ENCODE measurements at regions not wholly inside any gene's neighbourhood (a gene's known extent, or its start where the extent isn't known, plus 50 kb on each side); places are given as distances from the start of the nearest gene placed in this dataset.

DNA sequence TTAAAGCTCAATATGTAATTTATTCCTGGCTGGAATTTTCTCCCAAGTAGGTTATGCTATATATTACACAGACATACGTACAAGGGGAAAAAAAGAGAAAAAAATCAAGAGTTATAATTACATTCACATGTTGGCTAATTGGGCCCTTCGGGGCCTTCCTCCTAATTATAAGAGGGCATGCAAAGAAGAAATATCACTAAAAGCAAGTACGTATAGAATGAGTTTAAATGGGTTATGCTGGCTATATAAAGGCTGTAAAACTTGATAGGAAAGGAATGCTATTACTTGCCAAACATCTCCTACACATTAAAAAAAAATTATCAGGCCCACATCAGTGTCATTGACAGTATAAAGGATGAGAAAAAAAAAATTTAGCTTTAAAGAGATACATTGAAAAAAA is 1396.1 kb upstream of the ADGRL4 start:
- TF ChIP-seq CTCF (IDR thresholded peaks at IDR 0.05) (no peak), POLR2A (IDR thresholded peaks at IDR 0.05) (no peak)
